Nephron progenitor cell (in vitro differentiated cells): ENCODE measurements at regions not wholly inside any gene's neighbourhood (a gene's known extent, or its start where the extent isn't known, plus 50 kb on each side); places are given as distances from the start of the nearest gene placed in this dataset.

Source experiments
- DNase-seq: peaks from one replicate; pipeline ENCODE4 v3.0.0; 2021
- H3K27ac Mint-ChIP-seq: 2 replicates; pipeline ENCODE4 v1.8.0; 2021; ENCODE audit warnings: mild to moderate bottlenecking, moderate library complexity, mixed read lengths
- H3K27me3 Mint-ChIP-seq: 2 replicates; pipeline ENCODE4 v1.8.0; 2021; ENCODE audit warnings: mild to moderate bottlenecking, low read depth, mixed read lengths; ENCODE audit not compliant: poor library complexity
- H3K36me3 Mint-ChIP-seq: 2 replicates; pipeline ENCODE4 v1.8.0; 2021; ENCODE audit warnings: low read depth, mixed read lengths
- H3K4me1 Mint-ChIP-seq: 2 replicates; pipeline ENCODE4 v1.8.0; 2021; ENCODE audit warnings: mixed read lengths
- H3K4me3 Mint-ChIP-seq: 2 replicates; pipeline ENCODE4 v1.8.0; 2021; ENCODE audit warnings: mild to moderate bottlenecking, moderate library complexity, mixed read lengths
- H3K9me3 Mint-ChIP-seq: 2 replicates; pipeline ENCODE4 v1.8.0; 2021; ENCODE audit warnings: mild to moderate bottlenecking, moderate library complexity, mixed read lengths
- TF ChIP-seq, protein P1 (sequence below): fragments of 200-600 bp; sonication (generic); IDR thresholded peaks from 2 replicates; pipeline ENCODE4 v1.5.0; 2021; ENCODE audit warnings: antibody characterized with exemption

DNA sequence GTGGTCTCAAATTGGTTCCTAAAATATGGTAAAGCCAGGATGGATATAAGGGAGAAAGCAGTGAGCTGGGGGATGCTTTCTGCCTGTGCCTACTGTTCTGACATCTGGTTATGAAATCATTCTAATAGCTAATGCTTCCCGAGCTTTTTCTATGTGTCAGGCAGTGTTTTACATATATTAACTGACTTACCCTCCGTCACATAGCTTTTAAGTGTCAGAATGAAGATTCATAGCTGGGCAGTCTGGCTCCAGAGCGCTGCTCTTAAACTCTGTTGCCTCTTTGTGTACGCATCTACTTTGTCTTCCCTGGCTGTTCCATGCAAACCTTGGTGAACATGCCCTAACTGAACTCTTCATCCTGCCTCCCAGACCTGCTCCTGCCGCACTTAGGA is 195.7 kb downstream of the LPIN1 start:
- Mint-ChIP-seq H3K9me3 (peaks cover 6% of the 10 kb centered on the region), H3K27ac (peak overlapping the region; percentile 70), H3K36me3 (no peaks in the 10 kb centered on the region), H3K4me3 (no peak overlapping the region), H3K27me3 (peaks cover 9% of the 10 kb centered on the region), H3K4me1 (peaks cover 4% of the 10 kb centered on the region)
- TF ChIP-seq, protein P1, sequence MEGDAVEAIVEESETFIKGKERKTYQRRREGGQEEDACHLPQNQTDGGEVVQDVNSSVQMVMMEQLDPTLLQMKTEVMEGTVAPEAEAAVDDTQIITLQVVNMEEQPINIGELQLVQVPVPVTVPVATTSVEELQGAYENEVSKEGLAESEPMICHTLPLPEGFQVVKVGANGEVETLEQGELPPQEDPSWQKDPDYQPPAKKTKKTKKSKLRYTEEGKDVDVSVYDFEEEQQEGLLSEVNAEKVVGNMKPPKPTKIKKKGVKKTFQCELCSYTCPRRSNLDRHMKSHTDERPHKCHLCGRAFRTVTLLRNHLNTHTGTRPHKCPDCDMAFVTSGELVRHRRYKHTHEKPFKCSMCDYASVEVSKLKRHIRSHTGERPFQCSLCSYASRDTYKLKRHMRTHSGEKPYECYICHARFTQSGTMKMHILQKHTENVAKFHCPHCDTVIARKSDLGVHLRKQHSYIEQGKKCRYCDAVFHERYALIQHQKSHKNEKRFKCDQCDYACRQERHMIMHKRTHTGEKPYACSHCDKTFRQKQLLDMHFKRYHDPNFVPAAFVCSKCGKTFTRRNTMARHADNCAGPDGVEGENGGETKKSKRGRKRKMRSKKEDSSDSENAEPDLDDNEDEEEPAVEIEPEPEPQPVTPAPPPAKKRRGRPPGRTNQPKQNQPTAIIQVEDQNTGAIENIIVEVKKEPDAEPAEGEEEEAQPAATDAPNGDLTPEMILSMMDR = no peak
- DNase-seq = no peak

DNA sequence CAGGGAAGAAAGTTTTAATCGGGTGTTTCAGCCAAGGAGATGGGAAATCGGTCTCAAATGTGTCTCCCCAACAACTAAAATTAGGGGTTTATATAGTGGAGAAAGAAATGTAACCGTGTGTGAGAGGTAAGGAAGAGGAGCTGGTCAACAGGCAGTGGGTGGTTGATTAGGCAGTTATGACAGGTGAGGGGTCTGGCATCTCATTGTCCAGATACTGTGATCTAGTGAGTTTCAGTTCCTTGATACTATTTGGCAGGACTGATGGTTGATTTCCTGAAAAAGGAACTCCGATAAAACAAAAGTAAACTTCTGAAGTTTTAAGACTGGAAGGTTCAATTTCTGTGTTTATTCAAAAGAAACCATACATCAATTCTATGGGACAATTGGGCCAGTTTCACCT is 197.9 kb downstream of the LPIN1 start:
- no peak overlapping the region for H3K4me3 Mint-ChIP-seq
- peaks cover 4% of the 10 kb centered on the region for H3K27me3 Mint-ChIP-seq
- TF ChIP-seq, protein P1 = no peak
- peaks cover 6% of the 10 kb centered on the region for H3K9me3 Mint-ChIP-seq
- H3K27ac Mint-ChIP-seq = no peak overlapping the region
- DNase-seq = no peak
- no peaks in the 10 kb centered on the region for H3K36me3 Mint-ChIP-seq
- H3K4me1 Mint-ChIP-seq = peaks cover 4% of the 10 kb centered on the region

DNA sequence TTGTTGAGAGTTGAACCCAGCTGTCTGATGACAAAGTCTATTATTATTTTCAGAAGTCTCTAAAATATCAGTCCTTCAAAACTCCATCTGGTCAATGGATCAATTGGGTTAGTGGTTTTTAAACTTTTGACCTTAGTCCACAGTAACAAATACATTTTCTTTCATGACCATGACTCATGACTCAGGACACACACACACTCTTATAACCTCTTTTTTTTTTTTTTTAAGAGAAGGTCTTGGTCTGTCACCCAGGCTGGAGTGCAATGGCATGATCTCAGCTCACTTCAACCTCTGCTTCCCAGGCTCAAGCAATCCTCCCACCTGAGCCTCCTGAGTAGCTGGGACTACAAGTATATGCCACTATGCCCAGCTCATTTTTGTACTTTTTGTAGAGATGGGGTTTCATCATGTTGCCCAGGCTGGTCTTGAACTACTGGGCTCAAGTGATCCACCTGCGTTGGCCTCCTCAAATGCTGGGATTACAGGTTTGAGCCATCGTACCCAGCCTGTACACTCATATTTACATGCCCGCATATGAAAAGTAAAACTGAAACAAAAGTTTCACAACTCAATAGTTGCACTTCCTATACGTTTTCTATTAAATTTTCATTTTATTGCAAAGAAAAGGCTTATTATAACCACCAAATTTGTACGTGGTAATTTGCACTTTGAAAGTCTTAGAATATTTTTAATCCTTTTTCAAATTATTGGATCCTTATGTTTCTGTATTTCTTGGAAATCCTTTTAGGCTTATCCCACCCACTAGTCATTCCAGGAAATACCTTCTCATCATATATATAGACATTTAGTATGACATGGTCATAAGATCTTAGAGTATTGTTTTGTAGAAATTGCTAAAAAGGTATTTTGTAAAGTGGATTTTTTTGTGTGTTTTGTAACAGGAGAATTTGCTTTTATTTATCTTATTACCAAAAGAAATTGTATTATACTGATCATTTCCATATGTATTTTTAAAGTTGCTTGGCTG is 199.0 kb downstream of the LPIN1 start:
- peaks cover 4% of the 10 kb centered on the region for H3K27me3 Mint-ChIP-seq
- DNase-seq = no peak
- H3K27ac Mint-ChIP-seq = no peak overlapping the region
- no peaks in the 10 kb centered on the region for H3K36me3 Mint-ChIP-seq
- TF ChIP-seq, protein P1 = no peak
- H3K4me3 Mint-ChIP-seq = no peak overlapping the region
- H3K9me3 Mint-ChIP-seq = no peaks in the 10 kb centered on the region
- peaks cover 4% of the 10 kb centered on the region for H3K4me1 Mint-ChIP-seq

DNA sequence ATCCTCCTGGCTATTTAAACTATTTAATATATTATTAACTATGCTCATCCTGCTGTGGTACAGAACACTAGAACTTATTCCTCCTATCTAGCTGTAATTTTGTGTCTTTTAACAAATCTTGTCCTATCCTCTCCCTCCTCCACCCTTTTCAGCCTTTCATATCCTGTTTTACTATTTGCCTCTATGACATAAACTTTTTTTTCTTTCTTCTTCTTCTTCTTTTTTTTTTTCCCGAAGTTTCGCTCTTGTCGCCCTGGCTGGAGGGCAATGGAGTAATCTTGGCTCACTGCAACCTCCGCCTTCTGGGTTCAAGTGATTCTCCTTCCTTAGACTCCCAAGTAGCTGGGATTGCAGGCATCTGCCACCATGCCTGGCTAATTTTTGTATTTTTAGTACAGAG is 201.5 kb downstream of the LPIN1 start:
- DNase-seq = no peak
- Mint-ChIP-seq H3K4me1 (no peaks in the 10 kb centered on the region), H3K9me3 (no peaks in the 10 kb centered on the region), H3K27me3 (no peaks in the 10 kb centered on the region), H3K36me3 (no peaks in the 10 kb centered on the region), H3K27ac (no peak overlapping the region), H3K4me3 (no peak overlapping the region)
- TF ChIP-seq, protein P1 = no peak

DNA sequence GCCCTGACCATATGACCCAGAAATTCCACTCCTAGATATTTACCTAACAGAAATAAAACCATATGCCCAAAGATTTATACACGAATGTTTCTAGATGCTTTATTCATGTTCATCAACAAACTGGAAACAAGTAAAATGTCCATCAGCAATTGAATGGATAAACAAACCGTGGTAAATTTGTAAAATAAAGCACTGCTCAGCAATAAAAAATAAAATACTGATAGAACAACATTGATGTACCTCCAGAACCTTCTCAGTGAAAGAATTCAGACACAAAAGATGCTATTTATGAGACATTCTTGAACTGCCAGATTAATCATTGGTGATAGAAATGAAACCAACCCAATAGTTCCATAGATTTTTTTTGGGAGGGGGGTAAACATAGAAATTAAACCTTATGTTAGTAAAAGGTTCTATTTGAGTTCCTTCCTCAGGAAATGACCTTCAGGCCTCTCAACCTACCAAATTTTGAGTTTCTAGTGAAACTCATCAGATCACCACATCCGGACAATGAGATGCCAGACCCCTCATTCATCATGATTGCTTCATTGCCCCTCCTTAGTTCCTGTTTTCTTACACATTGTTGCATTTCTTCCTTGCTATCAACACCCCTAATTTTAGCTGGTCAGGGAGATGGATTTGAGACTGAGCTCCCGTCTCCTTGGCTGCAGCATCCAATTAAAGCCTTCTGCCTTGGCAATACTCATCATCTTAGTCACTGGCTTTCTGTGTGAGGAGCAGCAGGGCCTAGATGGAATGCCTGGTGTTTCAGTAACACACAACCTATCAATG is 203.5 kb downstream of the LPIN1 start:
- Mint-ChIP-seq H3K36me3 (no peaks in the 10 kb centered on the region), H3K27me3 (no peaks in the 10 kb centered on the region), H3K4me1 (no peaks in the 10 kb centered on the region), H3K27ac (peak overlapping the region; percentile 43), H3K4me3 (no peak overlapping the region), H3K9me3 (peaks cover 12% of the 10 kb centered on the region)
- TF ChIP-seq, protein P1 = no peak
- no peak for DNase-seq
